ENCODE measurements at regions not wholly inside any gene's neighbourhood (a gene's known extent, or its start where the extent isn't known, plus 50 kb on each side); places are given as distances from the start of the nearest gene placed in this dataset.

- no peak for TF ChIP-seq POLR2G (IDR thresholded peaks at IDR 0.05; ENCODE audit: low read depth, low read length)
Measured at GRCh38 chr22:23381661-23382427, 198.2 kb downstream of the IGLL1 start (continued).

GRCh38 chr22:23380911-23381310, 199.2 kb downstream of the IGLL1 start:
- Histone ChIP-seq H3K4me3 (replicated peaks in 1 of 3; ENCODE audit: insufficient read depth in 1 of 3, low read depth in 2 of 3, low read length in 3 of 3) (no peak overlapping the region), H3K36me3 (replicated peaks in 1 of 2; ENCODE audit: control insufficient read depth in 1 of 2, insufficient read depth in 2 of 2, low read length in 2 of 2) (no peaks in the 10 kb centered on the region), H3K27me3 (ENCODE audit: control insufficient read depth in 1 of 2, insufficient read depth in 2 of 2, low read length in 2 of 2) (peaks cover 6 to 19% of the 10 kb centered on the region in 2 experiments; a peak in 4 of 5 replicates), H3K4me1 (ENCODE audit: insufficient read depth, low read length) (peaks cover 12% of the 10 kb centered on the region), H3K27ac (ENCODE audit: extremely low read length, insufficient read depth, low read length) (no peak overlapping the region), H2AFZ (ENCODE audit: low read length) (no peak overlapping the region), H3K9me3 (ENCODE audit: low read length) (no peaks in the 10 kb centered on the region), H3K79me2 (ENCODE audit: insufficient read depth, low read length) (no peaks in the 10 kb centered on the region), H4K20me1 (ENCODE audit: insufficient read depth, low read length) (no peaks in the 10 kb centered on the region), H3K9ac (ENCODE audit: insufficient read depth, low read depth, low read length) (no peak overlapping the region), H3K4me2 (ENCODE audit: low read depth, low read length) (no peak overlapping the region)
- CTCF ChIA-PET (ENCODE audit: low intra/inter-chr PET ratio, low total read pairs) = no interaction called here
- no TSS peak for BruUV-seq (replicated peaks)
- in situ Hi-C loops (cut with HindIII; ENCODE audit: extremely low pct_ligation_motif_present, low pct_unique_long_range_greater_than_20kb) (loop anchor here (5.0 to 25.0 kb wide), 2 partner anchors 64 to 419 kb away; no protein-coding TSS in a partner anchor), intact Hi-C loops (cut with micrococcal nuclease; ENCODE audit: unreplicated experiment) (no loop called here)
- ATAC-seq (no peak), FAIRE-seq (no peak), DNase-seq (ENCODE audit: low spot score) (no peak)
- 44% methylated on average over 4 of the region's 4 CpGs for whole genome bisulfite sequencing (ENCODE audit: low lambda C conversion rate)
- POLR2A ChIA-PET = no interaction called here
- TF ChIP-seq GFI1 (CRISPR knock-in tag; IDR thresholded peaks at IDR 0.05; ENCODE audit: borderline replicate concordance) = no peak
- no peak for TF ChIP-seq SMAD3 (CRISPR knock-in tag; IDR thresholded peaks at IDR 0.05)
- TF ChIP-seq ZHX2 (IDR thresholded peaks at IDR 0.05; ENCODE audit: low read depth) = no peak
- TF ChIP-seq ZHX2 (CRISPR knock-in tag; IDR thresholded peaks at IDR 0.05; ENCODE audit: borderline replicate concordance) = no peak
- no peak for TF ChIP-seq ZNF672 (CRISPR knock-in tag; IDR thresholded peaks at IDR 0.05)
- no peak for TF ChIP-seq IRF9 (CRISPR knock-in tag; IDR thresholded peaks at IDR 0.05; ENCODE audit: borderline replicate concordance)
- TF ChIP-seq ZBTB34 (CRISPR knock-in tag; IDR thresholded peaks at IDR 0.05) = no peak
